Neural progenitor cell (in vitro differentiated cells): ENCODE measurements at regions not wholly inside any gene's neighbourhood (a gene's known extent, or its start where the extent isn't known, plus 50 kb on each side); places are given as distances from the start of the nearest gene placed in this dataset.

Source experiments
- EZH2 ChIP-seq: fragments of 200-600 bp; sonication (generic); IDR thresholded peaks from 2 replicates; pipeline ENCODE4 v1.6.1; 2017; ENCODE audit warnings: antibody characterized with exemption, mild to moderate bottlenecking, moderate library complexity
- TF ChIP-seq, protein P1 (sequence below): fragments of 200-600 bp; sonication (generic); IDR thresholded peaks from 2 replicates; pipeline ENCODE4 v1.5.1; 2017; ENCODE audit warnings: antibody characterized with exemption, mild to moderate bottlenecking

DNA sequence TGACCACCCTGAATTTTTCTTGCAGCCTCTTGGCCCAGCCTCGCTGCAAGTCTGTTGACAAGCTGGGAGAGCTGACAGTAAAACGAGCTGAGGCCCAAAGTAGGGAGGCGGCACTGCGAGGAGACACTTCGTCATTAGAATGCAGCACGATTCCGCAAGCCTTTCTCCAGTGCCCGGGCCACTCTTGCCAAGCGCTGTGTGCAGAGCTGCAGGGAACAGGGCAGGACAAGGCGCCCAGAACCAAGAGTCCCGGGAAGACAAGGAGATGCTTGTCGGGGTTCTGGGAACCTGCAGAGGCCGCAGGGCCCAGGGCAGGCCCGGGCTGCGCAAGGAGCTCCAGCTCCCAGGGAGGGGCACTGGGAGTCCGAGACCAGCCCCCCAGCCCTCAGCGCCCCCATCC lies 187.1 kb downstream of the BCOR start:
- TF ChIP-seq, protein P1, sequence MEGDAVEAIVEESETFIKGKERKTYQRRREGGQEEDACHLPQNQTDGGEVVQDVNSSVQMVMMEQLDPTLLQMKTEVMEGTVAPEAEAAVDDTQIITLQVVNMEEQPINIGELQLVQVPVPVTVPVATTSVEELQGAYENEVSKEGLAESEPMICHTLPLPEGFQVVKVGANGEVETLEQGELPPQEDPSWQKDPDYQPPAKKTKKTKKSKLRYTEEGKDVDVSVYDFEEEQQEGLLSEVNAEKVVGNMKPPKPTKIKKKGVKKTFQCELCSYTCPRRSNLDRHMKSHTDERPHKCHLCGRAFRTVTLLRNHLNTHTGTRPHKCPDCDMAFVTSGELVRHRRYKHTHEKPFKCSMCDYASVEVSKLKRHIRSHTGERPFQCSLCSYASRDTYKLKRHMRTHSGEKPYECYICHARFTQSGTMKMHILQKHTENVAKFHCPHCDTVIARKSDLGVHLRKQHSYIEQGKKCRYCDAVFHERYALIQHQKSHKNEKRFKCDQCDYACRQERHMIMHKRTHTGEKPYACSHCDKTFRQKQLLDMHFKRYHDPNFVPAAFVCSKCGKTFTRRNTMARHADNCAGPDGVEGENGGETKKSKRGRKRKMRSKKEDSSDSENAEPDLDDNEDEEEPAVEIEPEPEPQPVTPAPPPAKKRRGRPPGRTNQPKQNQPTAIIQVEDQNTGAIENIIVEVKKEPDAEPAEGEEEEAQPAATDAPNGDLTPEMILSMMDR: no peak
- no peak for TF ChIP-seq EZH2
